IPS-NIHi7 (cell line): ENCODE measurements at regions not wholly inside any gene's neighbourhood (a gene's known extent, or its start where the extent isn't known, plus 50 kb on each side); places are given as distances from the start of the nearest gene placed in this dataset.
A peak's percentile ranks its signal among the peaks of the same experiment; 100 is the strongest.
"Not testable (repeated sequence)": the region's sequence is repeated elsewhere in the genome, so short reads cannot be mapped to it uniquely, and the experiment has no call there.

Experiments used
- DNase-seq: peaks from one replicate; pipeline ENCODE4 v3.0.0; 2012; ENCODE audit warnings: mixed read lengths; ENCODE audit errors: extremely low spot score

DNA sequence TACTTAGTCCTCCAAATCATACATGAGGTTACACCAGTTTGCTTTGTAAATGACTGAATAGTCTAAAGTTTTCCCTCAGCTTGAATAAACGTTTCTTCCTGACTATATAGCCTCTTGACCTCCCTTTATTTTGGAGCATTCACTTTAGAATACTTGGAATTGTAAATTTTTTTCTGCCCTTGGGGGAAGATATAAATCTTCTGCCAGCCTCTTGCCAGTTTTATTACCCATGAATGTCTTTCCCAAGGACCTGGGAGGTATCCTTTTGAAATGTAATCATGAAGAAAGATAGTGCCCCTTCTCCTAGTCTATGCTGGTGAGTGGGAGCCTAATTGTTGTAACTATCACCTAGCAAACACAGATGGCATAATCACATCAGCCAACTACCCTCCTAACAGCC is 2033.9 kb upstream of the PCDH20 start:
- no peak for DNase-seq

- no peak for DNase-seq
Observed at GRCh38 chr13:63448692-63449091, 2033.0 kb upstream of the PCDH20 start.

DNA sequence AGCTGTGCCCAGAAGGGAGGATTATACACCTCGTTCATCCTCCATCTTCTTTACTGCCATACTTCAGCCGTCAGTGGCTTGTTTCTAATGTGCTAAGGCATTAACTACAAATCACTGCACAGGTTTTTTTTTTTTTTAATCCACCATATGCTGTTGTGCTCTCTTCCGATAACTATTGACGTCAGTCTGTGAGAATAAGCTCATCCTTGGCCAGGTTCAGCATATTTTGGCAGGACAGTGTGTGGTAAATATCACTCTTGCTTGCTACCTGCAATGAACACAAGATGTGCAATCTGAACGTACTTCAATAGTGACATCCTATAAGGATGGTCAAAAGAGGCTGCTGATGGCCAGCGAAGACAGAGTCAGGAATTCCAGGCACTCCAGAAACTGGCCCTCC is 2030.7 kb upstream of the PCDH20 start:
- DNase-seq, result no peak

DNA sequence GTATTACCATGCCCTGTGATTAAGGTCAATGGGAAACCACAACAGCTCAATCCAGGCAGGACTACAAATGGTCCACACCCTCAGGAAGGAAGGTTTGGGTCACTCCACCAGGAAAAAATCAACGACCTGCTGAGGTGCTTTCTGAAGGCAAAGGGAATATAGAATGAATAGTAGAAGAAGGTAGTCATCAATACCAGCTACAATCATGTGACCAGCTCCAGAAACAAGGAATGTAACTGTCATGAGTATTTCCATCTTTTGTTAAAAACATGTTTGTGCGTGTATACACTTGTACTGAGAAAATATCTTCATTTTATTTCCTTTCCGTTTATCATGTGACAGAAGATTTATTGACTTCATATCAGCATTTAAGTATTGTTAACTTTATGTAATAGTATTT is 2028.6 kb upstream of the PCDH20 start:
- not testable (repeated sequence) for DNase-seq

DNA sequence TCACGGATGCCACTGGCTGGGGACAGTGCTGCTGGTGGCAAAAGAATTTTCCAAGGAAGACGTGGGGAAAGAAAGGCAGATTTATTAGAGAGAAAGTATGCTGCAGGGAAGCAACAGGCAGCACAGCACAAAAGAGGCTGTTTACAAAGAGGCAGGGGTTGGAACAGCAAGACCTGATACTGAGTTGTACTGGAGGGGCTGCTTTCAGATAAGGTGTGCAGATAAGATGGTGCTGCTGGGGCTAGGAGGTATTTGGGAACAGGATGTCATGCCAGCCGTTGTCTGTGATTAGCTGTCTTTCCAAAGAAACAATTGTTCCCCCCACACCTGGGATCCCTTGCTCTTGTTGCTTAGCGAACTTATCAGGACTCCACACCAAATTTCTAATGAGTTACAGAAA is 2023.3 kb upstream of the PCDH20 start:
- DNase-seq, result peak; percentile 24

GRCh38 chr13:63436325-63436668 is 2020.6 kb upstream of the PCDH20 start:
- no peak for DNase-seq

GRCh38 chr13:63435667-63436324 is 2020.1 kb upstream of the PCDH20 start:
- no peak for DNase-seq

GRCh38 chr13:63433546-63434150 is 2018.0 kb upstream of the PCDH20 start:
- no peak for DNase-seq

- DNase-seq, result no peak
Observed at GRCh38 chr13:63427170-63427569, 2011.5 kb upstream of the PCDH20 start.

DNA sequence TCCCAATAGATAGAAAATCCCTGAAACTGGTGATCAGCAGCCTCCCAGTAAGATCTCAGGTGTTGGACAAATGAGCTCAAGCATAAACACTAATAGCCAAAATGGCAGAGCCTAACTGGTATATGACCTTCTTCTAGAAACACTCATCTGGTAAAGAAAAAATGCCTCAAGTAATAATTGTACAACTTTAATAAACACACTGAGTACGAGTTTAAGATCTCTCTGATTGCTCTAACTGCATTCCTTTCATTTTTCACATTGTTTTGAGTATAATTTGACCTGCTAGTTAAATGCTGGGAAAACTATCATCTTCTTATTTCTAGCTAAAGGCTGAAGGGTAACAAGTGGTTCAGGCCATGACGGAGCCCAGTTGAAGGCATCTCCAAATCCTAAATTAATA is 2009.5 kb upstream of the PCDH20 start:
- no peak for DNase-seq

- no peak for DNase-seq
Observed at GRCh38 chr13:63421123-63421522, 2005.5 kb upstream of the PCDH20 start.

- no peak for DNase-seq
Observed at GRCh38 chr13:63420685-63421084, 2005.0 kb upstream of the PCDH20 start.

- no peak for DNase-seq
Observed at GRCh38 chr13:63414247-63414646, 1998.6 kb upstream of the PCDH20 start.

GRCh38 chr13:63409791-63410351 is 1994.2 kb upstream of the PCDH20 start:
- DNase-seq, result no peak

- peak; percentile 21 for DNase-seq
Observed at GRCh38 chr13:63408331-63409189, 1992.9 kb upstream of the PCDH20 start.

DNA sequence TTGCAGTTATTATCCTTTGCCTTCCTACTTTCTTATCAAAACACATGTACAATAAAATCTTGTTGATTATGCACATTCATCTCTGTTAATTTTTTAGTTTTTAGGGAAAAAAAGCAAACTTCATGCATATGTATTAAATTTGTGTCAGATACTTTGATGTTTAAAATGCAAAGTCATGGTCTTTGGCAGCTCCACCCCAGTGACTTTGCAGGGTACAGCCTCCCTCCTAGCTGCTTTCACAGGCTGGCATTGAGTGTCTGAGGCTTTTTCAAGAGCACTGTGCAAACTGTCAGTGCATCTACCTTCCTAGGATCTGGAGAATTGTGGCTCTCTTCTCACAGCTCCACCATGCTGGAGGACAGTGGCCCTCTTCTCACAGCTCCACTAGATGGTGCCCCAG is 1988.1 kb upstream of the PCDH20 start:
- no peak for DNase-seq

GRCh38 chr13:63396746-63397145 is 1981.1 kb upstream of the PCDH20 start:
- no peak for DNase-seq

GRCh38 chr13:63393112-63393511 is 1977.5 kb upstream of the PCDH20 start:
- no peak for DNase-seq

GRCh38 chr13:63389756-63390155 is 1974.1 kb upstream of the PCDH20 start:
- no peak for DNase-seq

- DNase-seq, result no peak
Observed at GRCh38 chr13:63381078-63381859, 1965.6 kb upstream of the PCDH20 start.

DNA sequence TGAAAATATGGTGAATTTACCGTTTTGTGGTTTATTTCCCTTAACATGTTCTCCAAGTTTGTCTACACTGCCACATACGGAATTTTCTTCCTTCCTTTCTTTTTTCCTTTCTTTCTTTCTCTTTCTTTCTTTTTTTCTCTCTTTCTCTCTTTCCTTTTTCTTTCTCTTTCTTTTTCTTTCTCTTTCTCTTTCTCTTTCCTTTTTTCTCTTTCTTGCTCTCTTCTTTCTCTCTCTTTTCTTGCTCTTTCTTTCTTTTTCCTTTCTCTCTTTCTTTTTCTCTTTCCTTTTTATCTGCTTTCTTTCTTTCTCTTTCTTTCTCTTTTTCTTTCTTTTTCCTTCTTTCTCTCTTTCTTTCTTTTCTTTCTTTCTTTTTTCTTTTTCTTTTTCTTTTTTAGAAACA is 1962.3 kb upstream of the PCDH20 start:
- no peak for DNase-seq

- DNase-seq, result no peak
Observed at GRCh38 chr13:63370101-63370500, 1954.5 kb upstream of the PCDH20 start.
